Heart right ventricle (tissue), 16 donors: ENCODE measurements at regions not wholly inside any gene's neighbourhood (a gene's known extent, or its start where the extent isn't known, plus 50 kb on each side); places are given as distances from the start of the nearest gene placed in this dataset.
A peak's percentile ranks its signal among the peaks of the same experiment; 100 is the strongest.

ENCODE experiments used
- ATAC-seq, 8 donors: fragments of 200-7000 bp; cut with Tn5 transposase; one replicate each; pipeline ENCODE4 v1.9.1; 2020; ENCODE audit warnings: mild to moderate bottlenecking in 8 of 8, moderate library complexity in 8 of 8, moderate number of reproducible peaks in 1 of 8
- DNase-seq, 2 donors: peaks; one replicate each; pipeline ENCODE4 v3.0.0-alpha.2; 2020
- H3K27ac ChIP-seq, 10 donors: fragments of 200-600 bp; sonication (generic) in 2 of 10; one replicate each; pipeline versions ENCODE4 v1.5.0 to v1.8.0; 2020 to 2022; ENCODE audit warnings: mild to moderate bottlenecking in 3 of 10
- H3K27me3 ChIP-seq, 7 donors: fragments of 200-600 bp; one replicate each; pipeline ENCODE4 v1.8.0; 2021 to 2022; ENCODE audit warnings: mild to moderate bottlenecking in 2 of 7
- H3K36me3 ChIP-seq, 9 donors: fragments of 200-600 bp; sonication (generic) in 1 of 9; one replicate each; pipeline versions ENCODE4 v1.5.0 to v1.8.0; 2020 to 2022; ENCODE audit warnings: mild to moderate bottlenecking in 2 of 9
- H3K4me1 ChIP-seq, 9 donors: fragments of 200-600 bp; sonication (generic) in 1 of 9; one replicate each; pipeline versions ENCODE4 v1.5.0 to v1.8.0; 2020 to 2022; ENCODE audit warnings: mild to moderate bottlenecking in 4 of 9
- H3K4me3 ChIP-seq, 10 donors: fragments of 200-600 bp; sonication (generic) in 2 of 10; one replicate each; pipeline versions ENCODE4 v1.5.0 to v1.8.0; 2020 to 2022; ENCODE audit warnings: mild to moderate bottlenecking in 7 of 10, moderate library complexity in 2 of 10
- H3K9me3 ChIP-seq, 11 donors: fragments of 200-600 bp in 10 of 11; sonication (generic) in 2 of 11; one replicate each; pipeline versions ENCODE4 v1.5.0 to v1.8.0; 2013 to 2022; ENCODE audit warnings: mild to moderate bottlenecking in 2 of 11, control low read depth in 1 of 11, moderate library complexity in 1 of 11
- WGBS, 2 donors: extraction: QIAGEN DNeasy Blood & Tissue Kit; methylation state at CpG; one replicate each; pipeline ENCODE4 v1.1.7; 2013; ENCODE audit warnings: inconsistent platforms in 1 of 2; 5-methylcytosine and 5-hydroxymethylcytosine counted together
- intact Hi-C, 10 donors: fragments of 100-400 bp; cut with DNase I; formaldehyde crosslinking; loops; one replicate each; pipeline versions ENCODE4 v1.11.1 to v1.14.2; 2022
- TF ChIP-seq, protein P1 (sequence below), 9 donors: fragments of 200-600 bp; sonication (generic) in 2 of 9; IDR thresholded peaks; one replicate each; pipeline versions ENCODE4 v1.5.0 to v1.8.0; 2021 to 2022; ENCODE audit warnings: antibody characterized with exemption in 9 of 9, mild to moderate bottlenecking in 5 of 9, moderate library complexity in 1 of 9
- donor health status: Arrhythmogenic right ventricular cardiomyopathy.
- donor health status: ischemic (EF 13 %, LVEDD 7.1; RV severe dilation, severe dysfunction).
- donor health status: healthy with polysubstance abuse.
- donor health status: DM: no; HTN: yes; CAD: no.
- donor health status: DM: no; HTN: no; CAD: no.
- donor health status: ischemic (EF 25% LVEDD 6.9; RV normal size, moderate dysfunction).
- donor health status: ischemic (EF 25% LVEDD 5.7; RV mildly dilated, moderate dysfunction).
- donor health status: healthy.
- donor health status: DM: yes; HTN: yes; CAD: no.
- donor health status: Ischemic cardiomyopathy.
- donor health status: ischemic (EF 35%, LVEDD 5.7; RV mildly dilated, moderate dysfunction).
- donor health status: nonischemic (EF 11% LVEDD 7.7; RV severe dilation, severe dysfunction).
- donor health status: DM: yes; HTN: yes; CAD: no.
- donor health status: PGD.
- donor health status: ischemic (EF 29% LVEDD 5.4; RV normal size, mild dysfunction).
- donor health status: nonischemic (EF 23%, LVEDD 6.1; RV moderate dilation, normal function).

DNA sequence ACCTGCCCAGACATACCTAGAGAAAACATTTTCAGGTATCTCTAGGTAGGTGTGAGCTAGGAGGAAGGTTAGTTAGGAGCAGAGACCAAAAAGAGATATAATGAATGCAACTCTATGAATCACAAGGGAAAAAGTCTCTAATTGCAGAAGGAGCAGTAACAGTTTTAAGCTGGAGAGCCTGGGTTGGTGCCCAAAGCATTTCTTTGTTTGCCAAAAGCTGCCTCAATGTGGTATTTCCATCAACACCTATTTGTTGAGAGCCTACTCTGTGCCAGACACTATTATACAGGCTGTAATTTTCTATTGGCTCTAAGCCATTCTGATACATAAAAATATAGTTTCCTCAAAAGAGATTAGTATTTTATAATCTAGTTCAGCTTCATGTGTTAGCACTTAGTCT lies 141.6 kb downstream of the UBE2E3 start:
- TF ChIP-seq, protein P1, sequence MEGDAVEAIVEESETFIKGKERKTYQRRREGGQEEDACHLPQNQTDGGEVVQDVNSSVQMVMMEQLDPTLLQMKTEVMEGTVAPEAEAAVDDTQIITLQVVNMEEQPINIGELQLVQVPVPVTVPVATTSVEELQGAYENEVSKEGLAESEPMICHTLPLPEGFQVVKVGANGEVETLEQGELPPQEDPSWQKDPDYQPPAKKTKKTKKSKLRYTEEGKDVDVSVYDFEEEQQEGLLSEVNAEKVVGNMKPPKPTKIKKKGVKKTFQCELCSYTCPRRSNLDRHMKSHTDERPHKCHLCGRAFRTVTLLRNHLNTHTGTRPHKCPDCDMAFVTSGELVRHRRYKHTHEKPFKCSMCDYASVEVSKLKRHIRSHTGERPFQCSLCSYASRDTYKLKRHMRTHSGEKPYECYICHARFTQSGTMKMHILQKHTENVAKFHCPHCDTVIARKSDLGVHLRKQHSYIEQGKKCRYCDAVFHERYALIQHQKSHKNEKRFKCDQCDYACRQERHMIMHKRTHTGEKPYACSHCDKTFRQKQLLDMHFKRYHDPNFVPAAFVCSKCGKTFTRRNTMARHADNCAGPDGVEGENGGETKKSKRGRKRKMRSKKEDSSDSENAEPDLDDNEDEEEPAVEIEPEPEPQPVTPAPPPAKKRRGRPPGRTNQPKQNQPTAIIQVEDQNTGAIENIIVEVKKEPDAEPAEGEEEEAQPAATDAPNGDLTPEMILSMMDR (IDR thresholded peaks at IDR 0.05) = no peak
- Histone ChIP-seq H3K4me3 (no peak overlapping the region), H3K27ac (no peak overlapping the region), H3K4me1 (peaks cover 0 to 11% (median 0%) of the 10 kb centered on the region in 9 donors), H3K9me3 (no peaks in the 10 kb centered on the region), H3K27me3 (no peaks in the 10 kb centered on the region), H3K36me3 (no peaks in the 10 kb centered on the region)
- DNase-seq (no peak), ATAC-seq (no peak)
- intact Hi-C loops = no loop called here

DNA sequence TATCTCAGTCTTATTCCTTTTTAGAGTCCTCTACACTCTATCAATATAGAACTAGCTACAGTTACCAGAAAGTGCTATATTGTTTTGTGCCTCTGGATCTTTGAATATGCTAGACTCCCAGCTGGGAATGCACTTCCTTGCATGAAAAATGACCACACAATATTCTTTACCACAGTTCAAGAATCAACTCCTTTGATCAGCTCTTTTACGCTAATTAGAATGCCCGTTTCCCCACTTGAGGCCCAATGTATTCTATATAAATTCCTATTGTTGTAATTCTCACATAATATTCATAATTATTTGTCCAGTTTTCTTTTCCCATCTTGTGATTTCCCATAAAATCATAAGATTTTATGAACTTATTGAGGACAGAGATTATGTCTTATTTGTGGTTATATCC lies 142.2 kb downstream of the UBE2E3 start:
- intact Hi-C loops = no loop called here

DNA sequence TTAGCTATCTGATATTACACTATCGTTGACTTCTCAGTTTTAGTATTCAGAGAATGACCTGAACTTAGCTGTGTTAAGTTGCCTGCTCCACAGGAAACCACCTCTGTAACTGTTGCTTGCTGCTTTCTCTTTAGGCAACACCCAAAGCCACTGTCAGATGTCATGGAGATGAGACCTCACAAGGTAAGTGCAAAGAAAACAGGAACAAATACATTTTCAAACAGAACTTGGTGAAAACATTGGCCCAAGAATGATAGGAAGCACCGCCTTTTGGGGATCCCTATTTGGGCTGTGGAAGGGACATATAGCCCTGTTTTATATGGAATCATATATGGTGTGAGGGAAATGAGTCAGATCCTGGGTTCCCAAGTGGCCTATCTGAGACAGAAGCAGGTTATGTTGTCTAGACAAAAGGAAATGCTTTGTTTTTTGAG lies 143.4 kb downstream of the UBE2E3 start:
- peaks cover 0 to 11% (median 0%) of the 10 kb centered on the region in 9 donors for H3K4me1 ChIP-seq
- peak overlapping the region in 1 of 10 donors; percentile 84 for H3K27ac ChIP-seq
- TF ChIP-seq, protein P1 (IDR thresholded peaks at IDR 0.05) = no peak
- peak in 1 of 8 donors; percentile 25 for ATAC-seq
- no peaks in the 10 kb centered on the region for H3K27me3 ChIP-seq
- H3K9me3 ChIP-seq = no peaks in the 10 kb centered on the region
- H3K36me3 ChIP-seq = no peaks in the 10 kb centered on the region
- no peak for DNase-seq
- peak overlapping the region in 1 of 10 donors; percentile 10 for H3K4me3 ChIP-seq
- intact Hi-C loops = no loop called here
- WGBS, 2 donors = 55 to 72% methylated on average over 2 of the region's 2 CpGs

More for the DNA sequence above, 142.2 kb downstream of the UBE2E3 start:
- ATAC-seq (no peak), DNase-seq (no peak)
- WGBS, 2 donors = 72 to 93% methylated on average over 2 of the region's 2 CpGs
- Histone ChIP-seq H3K9me3 (no peaks in the 10 kb centered on the region), H3K27me3 (no peaks in the 10 kb centered on the region), H3K4me3 (no peak overlapping the region), H3K4me1 (peaks cover 0 to 11% (median 0%) of the 10 kb centered on the region in 9 donors), H3K27ac (no peak overlapping the region), H3K36me3 (no peaks in the 10 kb centered on the region)
- TF ChIP-seq, protein P1 (IDR thresholded peaks at IDR 0.05) = no peak

DNA sequence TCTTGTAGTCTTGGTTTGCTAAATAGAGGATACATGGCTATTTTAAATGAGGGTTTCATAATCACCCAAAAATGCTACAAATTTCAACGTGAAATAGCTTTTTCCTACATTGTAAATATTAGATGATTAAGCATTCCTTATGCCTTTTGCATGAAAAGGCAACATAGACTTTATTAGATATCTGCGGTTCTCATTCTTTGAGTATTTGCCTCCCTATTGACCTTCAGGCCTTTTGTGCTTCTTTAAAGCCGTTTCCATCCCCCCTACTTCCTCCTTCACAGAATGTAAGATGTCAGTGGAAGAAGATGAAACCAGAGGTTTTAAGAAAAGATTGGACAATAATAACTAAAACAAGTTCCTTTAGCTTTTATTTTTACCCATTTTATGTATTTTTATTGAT lies 144.1 kb downstream of the UBE2E3 start:
- ATAC-seq = no peak
- Histone ChIP-seq H3K27me3 (no peaks in the 10 kb centered on the region), H3K27ac (peak overlapping the region in 1 of 10 donors; percentile 84), H3K4me3 (peak overlapping the region in 1 of 10 donors; percentile 10), H3K4me1 (peaks cover 0 to 11% (median 0%) of the 10 kb centered on the region in 9 donors), H3K36me3 (no peaks in the 10 kb centered on the region), H3K9me3 (no peaks in the 10 kb centered on the region)
- TF ChIP-seq, protein P1 (IDR thresholded peaks at IDR 0.05) = no peak
- intact Hi-C loops = no loop called here
- WGBS, 2 donors = 43 to 63% methylated on average over 3 of the region's 3 CpGs
- DNase-seq = no peak
